Activated CD4-positive, alpha-beta T cell treated with anti-CD3 and anti-CD28 coated beads for 4 hours (primary cell): ENCODE measurements at regions not wholly inside any gene's neighbourhood (a gene's known extent, or its start where the extent isn't known, plus 50 kb on each side); places are given as distances from the start of the nearest gene placed in this dataset.
A peak's percentile ranks its signal among the peaks of the same experiment; 100 is the strongest.

Experiments
- DNase-seq, 2 donors: peaks; one replicate each; pipeline ENCODE4 v3.0.0-alpha.2; 2020

- no peak for DNase-seq
Observed at GRCh38 chr10:21199501-21199900, 302.4 kb upstream of the NEBL start.

DNA sequence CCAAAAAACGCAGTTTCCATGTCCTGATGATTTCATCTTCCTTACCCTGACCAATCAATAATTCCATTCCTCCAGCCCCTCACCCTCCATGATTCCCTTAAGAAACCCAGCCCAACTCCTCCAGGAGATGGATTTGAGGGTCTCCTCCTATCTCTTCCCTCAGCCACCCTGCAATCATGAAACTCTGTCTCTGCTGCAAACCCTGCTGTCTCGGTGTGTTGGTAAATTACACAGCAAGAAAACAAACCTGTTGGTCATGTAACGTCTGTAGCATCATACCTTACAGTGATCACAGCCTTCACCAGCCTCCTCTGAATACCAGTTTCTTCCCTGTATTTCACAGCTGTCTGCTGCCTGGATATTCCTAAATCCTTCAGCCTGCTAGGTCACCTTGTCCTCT lies 300.7 kb upstream of the NEBL start:
- DNase-seq = no peak

- no peak for DNase-seq
Observed at GRCh38 chr10:21196822-21197395, 299.8 kb upstream of the NEBL start.

DNA sequence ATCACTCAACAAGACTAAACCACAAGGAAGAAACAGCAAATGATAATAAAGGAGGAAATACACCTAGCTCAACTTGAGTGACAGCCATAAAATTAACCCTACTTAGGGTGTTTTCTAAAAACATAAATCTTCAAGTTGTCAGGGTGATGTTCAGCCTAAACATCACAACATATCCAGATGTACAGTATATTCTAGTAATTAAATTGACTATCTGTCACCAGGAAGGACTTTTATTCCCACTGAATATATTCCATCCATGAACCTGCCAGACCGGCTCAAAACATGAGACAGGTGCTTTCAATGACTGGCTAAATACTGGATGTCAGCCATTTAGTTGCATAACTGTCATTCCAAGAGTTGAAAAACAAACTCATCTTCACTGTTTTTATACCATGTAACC lies 298.1 kb upstream of the NEBL start:
- DNase-seq = no peak

GRCh38 chr10:21194510-21194993 lies 297.4 kb upstream of the NEBL start:
- no peak for DNase-seq

GRCh38 chr10:21193196-21193595 lies 296.1 kb upstream of the NEBL start:
- DNase-seq = no peak

GRCh38 chr10:21191512-21191911 lies 294.4 kb upstream of the NEBL start:
- no peak for DNase-seq

DNA sequence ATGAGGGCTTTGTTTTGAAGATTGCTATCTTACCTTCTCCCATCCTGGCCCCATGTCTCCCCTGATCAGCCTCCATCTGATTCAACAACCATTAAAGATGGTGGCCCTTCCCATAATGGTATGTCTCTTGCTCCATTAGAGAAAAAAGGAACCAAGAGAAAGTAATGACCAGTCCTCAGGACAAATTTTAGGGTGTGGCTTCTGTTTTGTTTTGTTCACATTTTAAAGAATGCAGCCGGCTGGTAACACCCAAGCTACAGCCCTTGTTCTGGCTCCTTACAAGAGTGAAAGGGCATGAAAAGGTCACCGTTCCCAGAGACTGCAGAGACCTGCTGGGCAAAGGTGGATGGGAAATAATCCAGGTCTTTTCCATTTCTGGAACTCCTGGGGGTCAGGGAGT lies 287.9 kb upstream of the NEBL start:
- no peak for DNase-seq

DNA sequence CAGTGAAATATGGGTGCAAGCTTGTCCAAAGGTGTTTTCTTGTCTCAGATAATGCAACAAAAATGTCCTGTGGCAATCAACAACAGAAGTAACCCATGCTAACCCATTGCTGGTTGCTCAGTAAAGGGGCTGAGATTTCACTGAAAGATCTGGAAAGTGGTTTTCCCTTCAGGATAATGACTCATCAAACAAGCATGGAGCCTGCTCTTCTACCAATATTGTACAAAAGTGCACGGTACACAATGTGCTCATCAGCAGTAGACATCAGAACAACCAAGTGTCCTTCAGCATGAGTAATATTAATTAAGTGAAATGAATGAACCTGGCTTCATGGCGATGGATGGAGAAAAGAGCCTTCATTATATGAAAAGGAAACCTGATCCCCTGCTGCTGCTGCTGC lies 287.1 kb upstream of the NEBL start:
- DNase-seq = no peak

GRCh38 chr10:21183025-21183424 lies 285.9 kb upstream of the NEBL start:
- DNase-seq = no peak

DNA sequence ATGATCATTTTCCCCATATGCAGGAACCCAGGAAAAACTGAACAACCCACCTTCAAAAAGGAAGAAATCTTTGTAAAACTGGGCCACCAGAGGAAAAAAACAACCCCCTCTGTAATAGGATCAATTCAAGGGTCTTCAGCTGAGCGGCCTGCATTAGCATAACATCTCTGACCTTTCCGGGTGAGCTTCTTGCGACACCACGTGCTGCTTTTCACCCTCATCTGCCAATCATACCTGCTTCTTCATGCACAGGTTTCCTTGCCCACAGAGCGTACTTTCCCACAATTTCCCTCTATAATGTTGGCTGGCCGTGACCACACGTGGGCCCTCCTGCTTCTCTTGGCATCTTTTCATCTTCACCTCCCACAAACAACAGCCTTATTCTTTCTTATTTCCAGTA lies 284.3 kb upstream of the NEBL start:
- DNase-seq = no peak

- DNase-seq = no peak
Observed at GRCh38 chr10:21180604-21181003, 283.5 kb upstream of the NEBL start.

GRCh38 chr10:21176934-21177480 lies 279.9 kb upstream of the NEBL start:
- DNase-seq = no peak

GRCh38 chr10:21175797-21176196 lies 278.7 kb upstream of the NEBL start:
- DNase-seq = no peak

GRCh38 chr10:21174715-21175495 lies 277.8 kb upstream of the NEBL start:
- DNase-seq = no peak

- DNase-seq = peak in 1 of 2 donors; percentile 7
Observed at GRCh38 chr10:21173802-21174714, 276.9 kb upstream of the NEBL start.

GRCh38 chr10:21172930-21173801 lies 276.1 kb upstream of the NEBL start:
- DNase-seq = no peak

- no peak for DNase-seq
Observed at GRCh38 chr10:21172542-21172929, 275.4 kb upstream of the NEBL start.

DNA sequence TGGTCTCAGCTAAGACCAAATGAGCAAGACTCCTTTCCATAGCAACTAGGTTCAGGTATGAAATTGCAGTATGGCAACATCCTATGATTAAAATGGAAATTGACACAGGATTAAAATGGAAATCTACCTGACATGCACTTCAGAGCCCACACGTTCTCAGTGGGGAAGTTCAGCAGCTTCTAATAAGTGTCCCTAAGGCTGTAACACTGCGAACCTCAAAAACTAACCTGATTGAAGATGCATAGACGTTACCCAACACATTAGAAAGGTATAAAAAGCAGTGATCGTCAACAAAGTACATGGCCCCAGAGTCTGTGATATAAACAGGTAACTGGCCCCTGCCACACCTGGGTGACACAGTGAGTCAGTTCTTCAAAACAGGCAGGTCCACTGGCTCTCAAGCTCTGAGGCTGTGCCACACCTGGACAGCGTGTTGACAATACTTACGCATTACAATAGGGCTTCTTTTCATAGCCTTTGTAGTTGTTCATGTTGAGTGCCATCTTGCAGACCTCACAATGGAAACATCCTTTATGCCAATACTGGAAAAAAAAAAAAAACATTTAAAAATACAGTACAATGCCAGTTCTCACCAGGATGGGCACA lies 274.9 kb upstream of the NEBL start:
- no peak for DNase-seq

- no peak for DNase-seq
Observed at GRCh38 chr10:21171197-21171935, 274.3 kb upstream of the NEBL start.

GRCh38 chr10:21170216-21170615 lies 273.1 kb upstream of the NEBL start:
- DNase-seq = no peak
